Anterior cingulate cortex (tissue), 58 donors: ENCODE measurements at regions not wholly inside any gene's neighbourhood (a gene's known extent, or its start where the extent isn't known, plus 50 kb on each side); places are given as distances from the start of the nearest gene placed in this dataset.

Source experiments
- DNase-seq, 58 donors: peaks; one replicate each; lab custom pipeline; 2025; lab: John Stamatoyannopoulos, UW

DNA sequence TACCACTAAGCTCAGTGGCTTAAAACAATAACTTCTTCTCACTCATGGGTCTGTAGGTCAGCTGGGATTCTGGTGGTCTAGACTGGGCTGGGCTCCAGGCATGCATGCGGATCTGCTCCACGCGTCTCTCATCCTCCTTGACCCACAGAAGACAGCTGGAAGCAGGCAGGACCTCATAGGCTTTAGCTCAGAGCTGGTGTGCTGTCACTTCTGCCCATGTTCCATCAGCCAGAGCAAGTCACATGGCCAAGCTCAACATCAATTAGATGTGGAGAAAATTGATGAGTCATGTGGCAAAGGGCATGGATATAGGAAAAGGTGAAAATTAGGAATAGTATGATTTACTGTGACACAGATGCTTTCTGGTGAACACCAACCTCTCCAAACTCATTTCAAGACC is 57.4 kb upstream of the PSMF1 start:
- no peak for DNase-seq

DNA sequence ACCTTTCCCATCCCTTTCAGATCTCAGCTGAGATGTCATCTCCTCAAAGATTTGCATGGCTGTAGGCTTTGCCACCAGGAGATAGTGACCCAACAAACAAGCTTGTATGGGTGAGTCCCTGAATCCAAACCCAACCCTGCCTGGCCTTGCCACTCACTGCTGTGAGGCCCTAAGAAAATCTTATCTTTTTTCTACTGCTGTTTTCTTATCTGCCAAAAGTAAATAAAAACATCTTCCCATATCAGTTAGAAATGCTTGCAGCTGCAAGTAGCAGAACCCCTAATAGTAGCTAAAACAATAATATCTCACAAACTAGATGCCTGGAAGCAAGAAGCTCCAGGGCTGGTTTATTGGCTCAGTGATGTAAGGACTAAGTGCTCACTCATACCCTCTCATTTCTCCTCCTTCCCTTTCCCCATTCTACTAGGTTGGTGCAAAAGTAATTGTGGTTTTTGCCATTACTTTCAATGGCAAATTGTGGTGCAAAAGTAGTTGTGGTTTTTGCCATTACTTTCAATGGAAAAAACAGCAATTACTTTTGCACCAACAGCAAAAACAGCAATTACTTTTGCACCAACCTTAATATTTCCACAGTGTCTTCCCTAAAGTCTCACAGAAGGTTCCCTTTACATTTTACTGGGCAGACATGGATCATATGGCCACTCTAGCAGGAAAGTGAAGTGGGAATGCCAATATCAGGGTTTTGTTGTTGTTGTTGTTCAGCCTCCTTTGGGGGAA is 56.7 kb upstream of the PSMF1 start:
- no peak for DNase-seq

DNA sequence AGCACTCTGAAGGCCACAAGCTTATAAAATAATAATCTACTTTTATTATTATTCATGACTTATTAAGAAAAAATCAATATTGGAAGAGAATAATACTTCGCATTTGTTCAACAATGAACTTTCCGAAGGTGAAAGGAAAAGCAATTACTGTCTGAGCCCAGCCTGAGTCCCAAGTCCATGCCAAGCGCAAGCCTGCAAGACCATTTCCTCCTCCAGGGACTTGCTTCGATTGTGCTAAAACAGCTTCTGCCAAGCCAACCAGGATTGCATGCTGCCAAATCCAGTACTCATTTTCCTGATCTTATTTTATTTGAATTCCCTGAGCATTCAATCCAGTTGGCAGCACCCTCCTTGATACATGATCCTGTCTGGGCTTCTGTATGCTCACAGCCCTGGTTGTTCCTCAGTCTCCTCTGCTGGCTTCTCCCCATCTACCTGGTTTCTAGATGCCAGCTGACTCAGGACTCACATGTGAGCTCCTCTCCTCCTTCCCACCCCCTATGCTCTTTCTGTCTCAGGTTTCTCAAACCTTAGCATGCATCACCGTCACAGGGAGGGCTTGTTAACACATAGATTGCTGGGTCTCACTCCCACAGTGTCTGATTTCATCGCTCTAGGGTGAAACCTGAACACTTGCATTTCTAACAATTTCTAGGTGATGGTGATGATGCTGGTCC is 55.9 kb upstream of the PSMF1 start:
- peak in 15 of 58 donors; percentile 4 to 27 (median 10) for DNase-seq
